Prostate gland (tissue), 2 donors: ENCODE measurements at regions not wholly inside any gene's neighbourhood (a gene's known extent, or its start where the extent isn't known, plus 50 kb on each side); places are given as distances from the start of the nearest gene placed in this dataset.
A peak's percentile ranks its signal among the peaks of the same experiment; 100 is the strongest.

Experiments
- DNase-seq: peaks from one replicate; pipeline ENCODE4 v3.0.0-alpha.2; 2019; ENCODE audit warnings: low spot score
- H3K27ac ChIP-seq, 2 donors: fragments of 200-600 bp; sonication (generic); 2 replicates each; pipeline ENCODE4 v1.5.1; 2017 to 2019
- H3K27me3 ChIP-seq: fragments of 200-600 bp; sonication (generic); replicated peaks from 2 replicates; pipeline ENCODE4 v1.5.1; 2019; ENCODE audit not compliant: insufficient read depth
- H3K36me3 ChIP-seq, 2 donors: fragments of 200-600 bp; sonication (generic); 1 replicate in 1 of 2; 2 replicates in 1 of 2; pipeline versions ENCODE4 v1.5.1 to v1.8.1; 2017 to 2019
- H3K4me1 ChIP-seq: fragments of 200-600 bp; sonication (generic); replicated peaks from 2 replicates; pipeline ENCODE4 v1.5.1; 2019
- H3K4me3 ChIP-seq, 2 donors: fragments of 200-600 bp; sonication (generic); 2 replicates each; pipeline ENCODE4 v1.5.1; 2017 to 2019
- H3K9me3 ChIP-seq: fragments of 200-600 bp; sonication (generic); 2 replicates; pipeline ENCODE4 v1.5.1; 2017
- CTCF ChIP-seq, 4 experiments: fragments of 200-600 bp in 2 of 4; fragments of 450-650 bp in 2 of 4; sonication (generic) in 2 of 4; IDR thresholded peaks; 1 replicate in 3 of 4; 2 replicates in 1 of 4; pipeline ENCODE4 v1.5.1; 2016 to 2019; ENCODE audit warnings: antibody characterized with exemption in 4 of 4, mild to moderate bottlenecking in 2 of 4, moderate library complexity in 2 of 4
- POLR2A ChIP-seq: fragments of 450-650 bp; IDR thresholded peaks from one replicate; pipeline ENCODE4 v1.6.1; 2016; ENCODE audit warnings: antibody characterized with exemption, mild to moderate bottlenecking
- POLR2AphosphoS5 ChIP-seq: sonication (generic); formaldehyde crosslinking; IDR thresholded peaks from one replicate; pipeline ENCODE4 v1.6.1; 2017; ENCODE audit warnings: antibody characterized with exemption
- WGBS: methylation state at CpG from one replicate; pipeline ENCODE4 v1.1.5; 2018; 5-methylcytosine and 5-hydroxymethylcytosine counted together
- intact Hi-C: fragments of 100-400 bp; cut with DNase I; formaldehyde crosslinking; loops from one replicate; pipeline ENCODE4 v1.14.2; 2022

DNA sequence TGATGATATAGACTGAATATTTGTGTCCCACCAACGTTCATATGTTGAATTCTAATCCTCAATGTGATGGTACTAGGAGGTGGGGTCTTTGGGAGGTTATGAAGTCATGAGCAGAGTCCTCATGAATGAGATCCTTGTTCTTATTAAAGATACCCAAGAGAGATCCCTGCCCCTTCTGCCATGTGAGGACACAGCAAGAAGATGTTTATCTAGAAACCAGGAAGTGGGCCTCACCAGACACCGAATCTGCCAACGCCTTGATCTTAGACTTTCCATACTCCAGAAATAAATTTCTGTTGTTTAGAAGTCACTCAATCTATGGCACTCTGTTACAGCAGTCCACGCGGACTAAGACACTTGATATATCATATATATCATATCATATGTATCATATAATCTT lies 67.7 kb upstream of the GCM1 start:
- intact Hi-C loops, result no loop called here
- Histone ChIP-seq H3K27me3 (no peaks in the 10 kb centered on the region), H3K4me1 (no peaks in the 10 kb centered on the region), H3K36me3 (no peaks in the 10 kb centered on the region), H3K4me3 (no peak overlapping the region), H3K27ac (no peak overlapping the region), H3K9me3 (no peaks in the 10 kb centered on the region)
- no peak for TF ChIP-seq POLR2A
- no peak for TF ChIP-seq POLR2AphosphoS5
- no peak for DNase-seq
- whole genome bisulfite sequencing, result 67% methylated on average over 5 of the region's 5 CpGs

GRCh38 chr6:53214172-53214571 lies 65.5 kb upstream of the GCM1 start:
- intact Hi-C loops, result no loop called here
- Histone ChIP-seq H3K9me3 (no peaks in the 10 kb centered on the region), H3K27ac (no peak overlapping the region), H3K4me1 (no peaks in the 10 kb centered on the region), H3K27me3 (no peaks in the 10 kb centered on the region), H3K4me3 (no peak overlapping the region), H3K36me3 (no peaks in the 10 kb centered on the region)
- TF ChIP-seq CTCF (IDR thresholded peaks at IDR 0.05), result no peak
- TF ChIP-seq POLR2A, result no peak
- TF ChIP-seq POLR2AphosphoS5, result no peak
- DNase-seq, result no peak
- WGBS, result 95% methylated on average over 1 of the region's 1 CpG

GRCh38 chr6:53210811-53211210 lies 62.2 kb upstream of the GCM1 start:
- intact Hi-C loops, result no loop called here
- Histone ChIP-seq H3K36me3 (no peaks in the 10 kb centered on the region), H3K27me3 (no peaks in the 10 kb centered on the region), H3K4me1 (no peaks in the 10 kb centered on the region), H3K27ac (no peak overlapping the region), H3K9me3 (no peaks in the 10 kb centered on the region), H3K4me3 (no peak overlapping the region)
- TF ChIP-seq CTCF (IDR thresholded peaks at IDR 0.05) (no peak), POLR2A (no peak)
- WGBS, result 85% methylated on average over 4 of the region's 4 CpGs
- no peak for DNase-seq

DNA sequence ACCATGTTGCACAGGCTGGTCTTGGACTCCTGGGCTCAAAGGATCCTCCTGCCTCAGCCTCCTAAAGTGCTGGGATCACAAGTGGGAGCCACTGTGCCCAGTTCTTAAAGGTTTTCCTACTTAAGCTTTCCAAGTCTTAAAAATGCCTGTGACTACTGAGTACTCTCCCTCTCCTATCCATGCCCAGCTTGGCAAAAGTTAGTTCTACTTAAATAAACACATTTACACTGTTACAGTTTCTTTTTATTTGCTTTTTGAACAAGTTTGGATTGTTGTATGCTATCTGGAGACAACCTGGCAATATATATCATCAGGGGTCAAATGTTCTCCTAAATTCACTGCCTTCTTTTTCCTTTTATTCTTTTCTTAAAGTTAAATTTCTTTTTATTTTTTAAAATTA lies 61.0 kb upstream of the GCM1 start:
- peak; percentile 28 for DNase-seq
- Histone ChIP-seq H3K27me3 (no peaks in the 10 kb centered on the region), H3K36me3 (no peaks in the 10 kb centered on the region), H3K4me1 (no peaks in the 10 kb centered on the region), H3K9me3 (no peaks in the 10 kb centered on the region), H3K4me3 (no peak overlapping the region), H3K27ac (peak overlapping the region in 1 of 2 donors; percentile 61)
- intact Hi-C loops, result no loop called here
- TF ChIP-seq POLR2AphosphoS5 (peak; percentile 75), POLR2A (no peak)

DNA sequence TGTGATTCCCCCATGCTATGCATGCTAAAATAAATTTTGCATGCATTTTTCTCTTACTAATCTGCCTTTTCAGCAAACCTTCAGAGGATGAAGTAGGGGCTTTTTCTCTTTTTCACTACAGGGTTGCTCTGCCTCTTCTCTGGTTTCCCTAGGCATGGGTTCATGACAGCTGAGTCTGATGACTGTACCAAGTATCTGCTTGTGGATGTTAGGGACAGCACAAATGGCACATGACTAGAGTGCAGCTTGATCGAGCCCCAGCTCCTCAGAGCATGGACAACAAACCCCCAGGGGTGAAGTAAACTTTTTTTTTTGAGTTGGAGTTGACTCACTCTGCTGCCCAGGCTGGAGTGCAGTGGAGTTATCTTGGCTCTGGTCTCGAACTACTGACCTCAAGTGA lies 57.1 kb upstream of the GCM1 start:
- no peak for DNase-seq
- no peak for TF ChIP-seq CTCF (IDR thresholded peaks at IDR 0.05)
- TF ChIP-seq POLR2A, result no peak
- no peak for TF ChIP-seq POLR2AphosphoS5
- H3K9me3 ChIP-seq, result no peaks in the 10 kb centered on the region
- intact Hi-C loops, result no loop called here
- H3K4me3 ChIP-seq, result no peak overlapping the region
- no peaks in the 10 kb centered on the region for H3K27me3 ChIP-seq
- H3K27ac ChIP-seq, result no peak overlapping the region
- H3K36me3 ChIP-seq, result no peaks in the 10 kb centered on the region
- no peaks in the 10 kb centered on the region for H3K4me1 ChIP-seq
- WGBS, result 68% methylated on average over 2 of the region's 2 CpGs

GRCh38 chr6:53203483-53203882 lies 54.8 kb upstream of the GCM1 start:
- H3K27me3 ChIP-seq, result no peaks in the 10 kb centered on the region
- 67% methylated on average over 3 of the region's 3 CpGs for WGBS
- H3K9me3 ChIP-seq, result no peaks in the 10 kb centered on the region
- no peak for DNase-seq
- intact Hi-C loops, result no loop called here
- TF ChIP-seq POLR2A (no peak), POLR2AphosphoS5 (no peak)
- H3K27ac ChIP-seq, result no peak overlapping the region
- H3K4me1 ChIP-seq, result no peaks in the 10 kb centered on the region
- no peaks in the 10 kb centered on the region for H3K36me3 ChIP-seq
- no peak overlapping the region for H3K4me3 ChIP-seq
